Activated CD4-positive, alpha-beta T cell treated with anti-CD3 and anti-CD28 coated beads for 36 hours (primary cell): ENCODE measurements at regions not wholly inside any gene's neighbourhood (a gene's known extent, or its start where the extent isn't known, plus 50 kb on each side); places are given as distances from the start of the nearest gene placed in this dataset.

Experiments used
- ATAC-seq: fragments of 200-7000 bp; cut with Tn5 transposase; one replicate; pipeline ENCODE4 v1.10.0; 2021; ENCODE audit warnings: mild to moderate bottlenecking, moderate library complexity
- CTCF ChIA-PET: fragments of 350-600 bp; sonication (Branson Sonifier 250); formaldehyde crosslinking; loops from one replicate; lab custom pipeline; 2021; ENCODE audit warnings: antibody characterized with exemption; lab: Charles Lee
- POLR2A ChIA-PET: fragments of 350-600 bp; sonication (Branson Sonifier 250); formaldehyde crosslinking; loops from one replicate; lab custom pipeline; 2021; ENCODE audit warnings: antibody characterized with exemption, inconsistent platforms; lab: Charles Lee
- DNase-seq: peaks from one replicate; pipeline ENCODE4 v3.0.0-alpha.2; 2020
- H3K27ac Mint-ChIP-seq: one replicate; pipeline ENCODE4 v1.8.0; 2021; ENCODE audit warnings: mixed read lengths
- H3K27me3 Mint-ChIP-seq: one replicate; pipeline ENCODE4 v1.8.0; 2021; ENCODE audit warnings: mixed read lengths
- H3K36me3 Mint-ChIP-seq: one replicate; pipeline ENCODE4 v1.8.0; 2021; ENCODE audit warnings: low read depth, mixed read lengths
- H3K4me1 Mint-ChIP-seq: one replicate; pipeline ENCODE4 v1.8.0; 2021; ENCODE audit warnings: mixed read lengths
- H3K4me3 Mint-ChIP-seq: one replicate; pipeline ENCODE4 v1.8.0; 2021; ENCODE audit warnings: mild to moderate bottlenecking, moderate library complexity, mixed read lengths
- H3K9me3 Mint-ChIP-seq: one replicate; pipeline ENCODE4 v1.8.0; 2021; ENCODE audit warnings: low read depth, mixed read lengths
- intact Hi-C, 2 experiments: fragments of 100-400 bp; cut with DNase I in 1 of 2; cut with micrococcal nuclease in 1 of 2; formaldehyde crosslinking; loops; one replicate each; pipeline versions ENCODE4 v1.14.2 to v1.15.1; 2022 to 2024; cut with DNase I, micrococcal nuclease

DNA sequence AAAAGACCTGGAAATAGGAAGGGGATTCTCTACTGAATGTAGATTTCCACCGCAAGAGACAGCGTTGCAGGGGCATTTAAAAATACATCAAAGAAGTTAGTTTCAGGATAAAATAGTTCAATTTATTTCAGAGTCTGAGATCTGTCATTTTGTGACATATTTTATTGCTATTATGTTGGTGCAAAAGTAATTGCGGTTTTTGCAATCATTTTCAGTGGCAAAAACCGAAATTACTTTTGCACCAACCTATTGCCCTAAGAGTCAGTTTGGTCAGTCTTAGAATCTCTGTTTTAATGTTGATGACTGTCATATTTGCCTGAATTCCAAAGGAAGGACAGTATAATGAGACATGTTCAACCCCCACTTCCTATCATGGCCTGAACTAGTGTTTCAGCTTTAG, 219.5 kb upstream of the CDH10 start:
- H3K36me3 Mint-ChIP-seq: no peaks in the 10 kb centered on the region
- DNase-seq: no peak
- peaks cover 10% of the 10 kb centered on the region for H3K9me3 Mint-ChIP-seq
- H3K4me3 Mint-ChIP-seq: no peak overlapping the region
- ATAC-seq: no peak
- H3K27me3 Mint-ChIP-seq: no peaks in the 10 kb centered on the region
- CTCF ChIA-PET: no interaction called here
- POLR2A ChIA-PET: no interaction called here
- H3K4me1 Mint-ChIP-seq: no peaks in the 10 kb centered on the region
- no peak overlapping the region for H3K27ac Mint-ChIP-seq
- intact Hi-C loops: no loop called here

DNA sequence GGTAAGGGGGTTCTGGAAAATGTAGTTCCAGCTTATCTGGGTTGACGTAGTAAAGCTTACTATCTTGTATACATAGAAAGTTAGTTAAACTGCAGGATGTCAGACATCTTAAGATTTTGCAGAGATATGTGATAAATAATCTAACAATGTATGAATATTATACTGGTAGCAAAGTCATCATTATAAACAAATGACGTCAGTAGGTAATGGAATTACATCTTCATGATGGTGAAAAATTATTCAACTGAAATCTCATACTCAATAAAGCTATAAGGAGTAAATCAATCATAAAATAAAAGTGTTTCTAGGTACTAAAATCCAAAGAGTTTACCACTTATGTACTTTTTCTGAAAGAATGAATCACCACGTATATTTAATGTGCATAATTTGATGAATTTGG, 217.3 kb upstream of the CDH10 start:
- ChIA-PET POLR2A (no interaction called here), CTCF (no interaction called here)
- Mint-ChIP-seq H3K9me3 (peaks cover 5% of the 10 kb centered on the region), H3K27ac (no peak overlapping the region), H3K27me3 (no peaks in the 10 kb centered on the region), H3K4me1 (no peaks in the 10 kb centered on the region), H3K36me3 (no peaks in the 10 kb centered on the region), H3K4me3 (no peak overlapping the region)
- DNase-seq (no peak), ATAC-seq (no peak)
- intact Hi-C loops: no loop called here

DNA sequence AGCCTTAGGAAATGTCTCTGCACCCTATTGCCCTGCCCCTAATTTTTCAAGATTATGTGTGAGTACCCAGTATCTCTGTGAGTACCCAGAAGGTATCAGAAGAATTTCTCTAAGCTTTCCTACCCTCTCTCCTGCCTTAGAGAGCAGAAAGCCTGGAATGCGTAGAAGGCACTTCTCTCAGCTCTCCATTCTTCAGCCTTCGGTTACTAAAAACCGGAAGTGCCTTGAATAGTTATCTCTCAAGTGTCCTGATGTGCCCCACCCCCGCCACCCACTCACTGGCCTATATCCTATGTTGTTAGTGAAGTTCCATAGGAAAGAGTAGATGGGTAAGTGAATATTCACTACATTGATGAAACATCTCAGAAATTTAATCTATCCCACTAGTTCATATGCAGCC, 210.7 kb upstream of the CDH10 start:
- POLR2A ChIA-PET: no interaction called here
- H3K4me1 Mint-ChIP-seq: no peaks in the 10 kb centered on the region
- intact Hi-C loops: no loop called here
- no peaks in the 10 kb centered on the region for H3K27me3 Mint-ChIP-seq
- no peaks in the 10 kb centered on the region for H3K36me3 Mint-ChIP-seq
- no peak overlapping the region for H3K27ac Mint-ChIP-seq
- H3K9me3 Mint-ChIP-seq: peaks cover 6% of the 10 kb centered on the region
- DNase-seq: no peak
- ATAC-seq: no peak
- H3K4me3 Mint-ChIP-seq: no peak overlapping the region
- CTCF ChIA-PET: no interaction called here

DNA sequence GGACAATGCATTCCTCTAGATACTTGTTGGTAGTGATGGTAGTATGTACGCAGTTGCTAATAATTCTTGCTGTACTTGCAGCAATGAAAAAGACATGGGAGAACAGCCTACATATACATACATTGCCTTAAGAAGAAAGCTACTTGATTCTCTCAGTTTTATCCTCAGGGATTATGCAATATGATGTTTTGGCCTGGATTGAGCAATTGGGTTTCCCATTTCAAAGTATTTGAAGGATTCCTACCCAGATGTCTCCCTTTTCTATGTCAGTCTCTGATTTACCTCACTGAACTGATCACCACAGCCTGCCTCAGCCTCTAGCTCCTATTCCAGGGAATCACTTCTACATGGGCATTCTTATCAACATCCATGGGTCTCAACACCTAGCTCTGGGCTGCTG, 210.1 kb upstream of the CDH10 start:
- POLR2A ChIA-PET: no interaction called here
- CTCF ChIA-PET: no interaction called here
- intact Hi-C loops: no loop called here
- Mint-ChIP-seq H3K9me3 (peaks cover 6% of the 10 kb centered on the region), H3K4me3 (no peak overlapping the region), H3K27ac (no peak overlapping the region), H3K27me3 (no peaks in the 10 kb centered on the region), H3K4me1 (no peaks in the 10 kb centered on the region), H3K36me3 (no peaks in the 10 kb centered on the region)
- ATAC-seq: no peak
- DNase-seq: no peak

DNA sequence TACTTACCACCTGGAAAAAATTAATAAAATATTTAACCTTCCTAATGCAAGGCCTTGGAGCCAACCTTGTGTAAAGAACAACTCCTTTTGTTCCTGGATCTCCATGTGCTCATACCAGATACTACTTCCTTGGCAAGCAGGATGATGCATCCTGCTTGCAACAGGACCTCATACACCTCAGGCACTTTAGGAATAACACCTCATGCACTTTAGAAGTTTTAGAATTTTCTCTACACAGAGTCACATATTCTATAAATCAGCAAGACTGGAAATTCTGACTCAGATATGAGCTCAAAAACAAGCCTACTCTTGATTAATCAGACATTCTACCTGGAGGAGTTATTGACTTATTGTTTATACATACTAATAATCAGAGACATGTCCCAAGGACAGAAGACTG, 209.6 kb upstream of the CDH10 start:
- Mint-ChIP-seq H3K9me3 (peaks cover 5% of the 10 kb centered on the region), H3K27ac (no peak overlapping the region), H3K27me3 (no peaks in the 10 kb centered on the region), H3K4me1 (no peaks in the 10 kb centered on the region), H3K36me3 (no peaks in the 10 kb centered on the region), H3K4me3 (no peak overlapping the region)
- ChIA-PET POLR2A (no interaction called here), CTCF (no interaction called here)
- intact Hi-C loops: no loop called here
- DNase-seq (no peak), ATAC-seq (no peak)

DNA sequence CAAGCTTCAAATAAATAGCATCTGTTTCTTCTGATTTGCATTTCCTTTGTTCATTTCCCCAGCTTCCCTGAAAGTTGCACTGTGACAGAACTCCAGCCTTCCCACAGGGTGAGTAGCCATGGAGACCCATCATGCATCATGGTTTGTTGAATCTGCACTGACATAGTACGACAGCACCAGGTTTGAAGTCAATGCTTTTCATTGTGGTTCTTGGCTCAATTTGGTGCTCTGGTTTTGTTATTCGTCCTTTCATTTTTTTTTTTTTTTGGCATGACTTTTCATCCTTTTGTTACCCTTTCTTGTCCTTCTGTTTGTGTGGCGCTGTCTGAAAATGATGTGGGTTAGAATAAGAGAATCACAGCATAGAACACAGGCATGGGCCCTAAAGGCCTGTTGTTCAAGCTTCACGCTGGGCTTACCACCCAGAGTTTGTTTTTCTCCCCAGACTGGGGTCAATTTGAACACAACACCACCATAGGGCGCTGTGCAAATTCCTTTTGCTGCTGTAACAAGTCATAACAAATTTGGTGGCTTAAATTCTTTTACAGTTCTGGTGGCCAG, 206.2 kb upstream of the CDH10 start:
- H3K27me3 Mint-ChIP-seq: no peaks in the 10 kb centered on the region
- intact Hi-C loops: no loop called here
- no peak overlapping the region for H3K27ac Mint-ChIP-seq
- ATAC-seq (no peak), DNase-seq (no peak)
- H3K4me3 Mint-ChIP-seq: no peak overlapping the region
- H3K36me3 Mint-ChIP-seq: no peaks in the 10 kb centered on the region
- ChIA-PET CTCF (no interaction called here), POLR2A (no interaction called here)
- H3K9me3 Mint-ChIP-seq: peaks cover 11% of the 10 kb centered on the region
- no peaks in the 10 kb centered on the region for H3K4me1 Mint-ChIP-seq

DNA sequence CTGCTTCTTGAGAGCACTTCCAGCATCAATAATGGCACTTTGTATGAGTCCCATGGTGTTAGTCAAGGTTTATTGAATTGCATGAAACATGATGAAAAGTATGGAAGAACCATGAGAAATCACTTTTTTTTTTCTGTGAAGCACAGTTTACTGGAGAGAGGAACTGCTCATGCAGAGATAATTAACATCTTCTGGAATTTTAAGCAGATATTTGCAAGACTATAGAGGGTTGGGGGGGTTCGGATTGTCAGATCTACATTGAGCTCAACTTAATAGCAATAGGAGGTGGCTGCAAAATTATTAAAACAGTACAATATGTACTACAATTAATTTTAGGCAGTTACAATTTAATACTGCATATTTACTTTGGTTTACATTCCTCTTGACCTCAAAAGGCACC, 204.4 kb upstream of the CDH10 start:
- ATAC-seq: no peak
- POLR2A ChIA-PET: no interaction called here
- Mint-ChIP-seq H3K9me3 (peaks cover 11% of the 10 kb centered on the region), H3K36me3 (no peaks in the 10 kb centered on the region), H3K27ac (no peak overlapping the region), H3K4me1 (no peaks in the 10 kb centered on the region), H3K27me3 (no peaks in the 10 kb centered on the region), H3K4me3 (no peak overlapping the region)
- CTCF ChIA-PET: no interaction called here
- intact Hi-C loops: no loop called here
- DNase-seq: no peak

DNA sequence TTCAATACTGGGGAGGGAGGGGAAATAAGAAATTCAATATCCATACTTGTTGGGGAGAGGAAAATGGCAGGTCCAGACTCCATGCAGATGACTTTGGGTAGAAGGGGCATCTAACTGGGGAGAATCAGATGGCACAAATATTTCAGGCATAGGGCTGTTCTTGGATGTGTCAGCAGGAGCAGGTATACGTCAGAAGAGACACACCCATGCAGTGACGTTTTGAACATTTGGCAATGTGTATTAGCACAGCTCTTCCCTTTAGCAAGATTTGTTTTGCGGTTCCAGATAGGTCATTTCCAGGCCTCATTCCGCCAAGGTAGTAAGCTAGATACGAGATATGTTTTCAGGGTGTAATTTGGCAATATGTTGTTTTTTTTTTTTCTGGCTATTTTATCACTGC, 187.2 kb upstream of the CDH10 start:
- Mint-ChIP-seq H3K9me3 (peaks cover 9% of the 10 kb centered on the region), H3K27me3 (no peaks in the 10 kb centered on the region), H3K4me3 (no peak overlapping the region), H3K27ac (no peak overlapping the region), H3K36me3 (no peaks in the 10 kb centered on the region), H3K4me1 (no peaks in the 10 kb centered on the region)
- DNase-seq (no peak), ATAC-seq (no peak)
- intact Hi-C loops: no loop called here
- ChIA-PET CTCF (interaction anchor here (0.5 kb wide), 1 partner anchor 156 kb away, joined by 3 read pairs; no protein-coding TSS in a partner anchor), POLR2A (no interaction called here)

DNA sequence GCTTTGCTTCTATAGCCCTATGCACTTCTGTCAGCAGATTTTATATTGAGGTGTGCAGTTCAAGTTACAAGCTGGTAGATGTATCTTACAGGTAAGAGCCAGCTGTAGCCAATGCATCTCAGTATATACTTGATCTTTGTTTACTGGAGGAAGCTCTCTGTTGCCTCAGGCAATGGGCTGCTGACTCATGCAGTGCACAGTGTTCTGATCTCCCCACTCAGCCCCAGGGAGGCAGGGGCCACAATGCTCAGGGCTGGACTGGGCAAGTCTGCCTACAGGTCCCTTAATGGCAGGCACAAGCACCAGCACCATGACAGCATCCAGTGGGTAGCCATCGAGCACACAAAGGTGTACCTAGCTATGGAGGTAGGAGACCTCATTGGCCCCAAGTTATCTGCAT, 178.8 kb upstream of the CDH10 start:
- Mint-ChIP-seq H3K27me3 (no peaks in the 10 kb centered on the region), H3K36me3 (no peaks in the 10 kb centered on the region), H3K27ac (no peak overlapping the region), H3K9me3 (peaks cover 13% of the 10 kb centered on the region), H3K4me1 (no peaks in the 10 kb centered on the region), H3K4me3 (no peak overlapping the region)
- intact Hi-C loops: no loop called here
- POLR2A ChIA-PET: no interaction called here
- no peak for ATAC-seq
- DNase-seq: no peak
- CTCF ChIA-PET: no interaction called here

DNA sequence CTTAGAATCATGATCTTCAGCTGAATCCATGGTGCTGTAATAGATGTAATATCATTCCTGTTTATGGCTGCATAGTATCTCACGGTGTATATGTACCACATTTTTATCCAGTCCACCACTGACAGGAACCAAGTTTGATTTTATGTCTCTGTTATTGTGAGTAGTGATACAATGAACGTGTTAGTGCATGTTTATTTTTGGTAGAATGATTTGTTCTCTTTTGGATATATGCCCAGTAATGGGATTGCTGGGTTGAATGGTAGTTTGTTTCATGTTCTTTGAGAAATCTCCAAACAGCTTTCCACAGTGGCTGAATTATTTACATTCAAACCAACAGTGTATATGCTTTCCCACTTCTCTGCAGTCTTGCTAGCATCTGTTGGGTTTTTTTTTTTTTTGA, 175.1 kb upstream of the CDH10 start:
- no peaks in the 10 kb centered on the region for H3K27me3 Mint-ChIP-seq
- no peak for ATAC-seq
- ChIA-PET CTCF (no interaction called here), POLR2A (no interaction called here)
- no peak overlapping the region for H3K4me3 Mint-ChIP-seq
- H3K27ac Mint-ChIP-seq: no peak overlapping the region
- no peaks in the 10 kb centered on the region for H3K36me3 Mint-ChIP-seq
- no peak for DNase-seq
- H3K4me1 Mint-ChIP-seq: no peaks in the 10 kb centered on the region
- peaks cover 10% of the 10 kb centered on the region for H3K9me3 Mint-ChIP-seq
- intact Hi-C loops: no loop called here

DNA sequence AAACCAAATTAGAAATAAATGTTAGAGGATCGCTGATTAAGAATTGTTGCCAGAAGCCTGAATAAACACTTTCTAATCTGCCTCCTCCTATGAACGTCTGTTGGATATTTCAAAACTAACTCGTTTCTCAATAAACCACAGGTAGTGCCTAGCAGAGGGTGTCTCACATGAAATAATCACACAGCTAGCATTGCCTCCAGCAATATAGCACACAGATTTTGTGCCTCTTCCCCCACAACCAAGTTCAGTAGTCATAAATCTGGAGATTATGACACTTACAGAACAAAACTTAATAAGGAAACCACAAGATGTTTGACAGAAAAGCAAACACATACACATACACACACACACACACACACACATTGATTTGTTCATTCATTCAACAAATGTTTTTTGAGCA, 173.2 kb upstream of the CDH10 start:
- Mint-ChIP-seq H3K27ac (no peak overlapping the region), H3K27me3 (no peaks in the 10 kb centered on the region), H3K9me3 (peaks cover 10% of the 10 kb centered on the region), H3K36me3 (no peaks in the 10 kb centered on the region), H3K4me3 (no peak overlapping the region), H3K4me1 (no peaks in the 10 kb centered on the region)
- DNase-seq: no peak
- no peak for ATAC-seq
- intact Hi-C loops: no loop called here
- ChIA-PET CTCF (no interaction called here), POLR2A (no interaction called here)

DNA sequence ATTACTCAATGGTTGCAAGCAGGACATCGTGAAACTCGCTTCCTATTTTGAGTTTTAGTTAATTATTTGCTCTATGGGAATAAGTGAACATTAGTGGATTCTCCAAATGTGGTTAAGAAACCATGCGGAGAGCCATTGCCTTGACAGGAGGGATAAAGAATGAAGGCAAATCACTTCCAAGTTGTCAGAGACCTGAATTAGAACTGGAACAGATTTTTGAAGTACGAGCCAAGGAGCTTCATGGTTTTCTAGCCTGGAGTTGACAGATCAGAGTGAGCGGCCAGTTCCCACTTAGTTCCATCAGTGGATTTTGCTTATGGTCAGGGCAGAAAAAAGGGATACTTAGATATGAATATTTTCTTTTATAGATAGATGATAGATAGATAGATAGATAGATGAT, 171.4 kb upstream of the CDH10 start:
- Mint-ChIP-seq H3K27ac (no peak overlapping the region), H3K27me3 (no peaks in the 10 kb centered on the region), H3K36me3 (no peaks in the 10 kb centered on the region), H3K4me3 (no peak overlapping the region), H3K4me1 (no peaks in the 10 kb centered on the region), H3K9me3 (peaks cover 10% of the 10 kb centered on the region)
- CTCF ChIA-PET: no interaction called here
- intact Hi-C loops: no loop called here
- no peak for DNase-seq
- POLR2A ChIA-PET: no interaction called here
- no peak for ATAC-seq

DNA sequence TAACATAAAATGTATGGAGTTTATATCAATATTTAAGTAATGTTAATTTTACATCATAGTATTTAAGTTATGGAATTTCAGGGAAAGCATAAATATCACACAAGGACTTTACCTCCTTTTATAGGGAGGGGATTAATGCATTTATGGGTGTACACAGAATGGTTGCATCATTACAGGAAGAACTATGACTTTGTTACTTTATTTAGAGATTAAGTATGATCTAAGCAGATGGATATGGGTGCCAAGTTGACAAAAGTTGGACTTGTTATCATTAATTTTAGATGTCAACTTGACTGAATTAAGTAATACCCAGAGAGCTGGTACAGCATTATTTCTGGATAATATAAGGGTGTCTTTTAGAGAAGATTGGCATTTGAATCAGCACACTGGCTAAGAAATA, 160.5 kb upstream of the CDH10 start:
- ATAC-seq: no peak
- no peak for DNase-seq
- intact Hi-C loops: no loop called here
- POLR2A ChIA-PET: no interaction called here
- H3K27ac Mint-ChIP-seq: no peak overlapping the region
- no peaks in the 10 kb centered on the region for H3K4me1 Mint-ChIP-seq
- no peaks in the 10 kb centered on the region for H3K36me3 Mint-ChIP-seq
- H3K27me3 Mint-ChIP-seq: no peaks in the 10 kb centered on the region
- CTCF ChIA-PET: no interaction called here
- no peak overlapping the region for H3K4me3 Mint-ChIP-seq
- H3K9me3 Mint-ChIP-seq: peaks cover 13% of the 10 kb centered on the region
